GM21360 (cell line): ENCODE measurements at regions not wholly inside any gene's neighbourhood (a gene's known extent, or its start where the extent isn't known, plus 50 kb on each side); places are given as distances from the start of the nearest gene placed in this dataset.
"Not testable (repeated sequence)": the region's sequence is repeated elsewhere in the genome, so short reads cannot be mapped to it uniquely, and the experiment has no call there.

Source experiments
- ATAC-seq: cut with Tn5 transposase; IDR thresholded peaks from one replicate; pipeline ENCODE4 v1.9.1; 2021; ENCODE audit warnings: mild to moderate bottlenecking, moderate library complexity; ENCODE audit not compliant: unreplicated experiment

- ATAC-seq: no peak
Observed at GRCh38 chr2:195364015-195364965, 292.7 kb upstream of the SLC39A10 start.

GRCh38 chr2:195363496-195363895, 293.5 kb upstream of the SLC39A10 start:
- no peak for ATAC-seq

GRCh38 chr2:195360242-195360641, 296.8 kb upstream of the SLC39A10 start:
- ATAC-seq: no peak

GRCh38 chr2:195359043-195359735, 297.8 kb upstream of the SLC39A10 start:
- no peak for ATAC-seq

GRCh38 chr2:195356920-195357440, 300.0 kb upstream of the SLC39A10 start:
- no peak for ATAC-seq

- ATAC-seq: no peak
Observed at GRCh38 chr2:195356026-195356425, 301.0 kb upstream of the SLC39A10 start.

GRCh38 chr2:195352581-195352980, 304.4 kb upstream of the SLC39A10 start:
- ATAC-seq: no peak

GRCh38 chr2:195343942-195344530, 313.0 kb upstream of the SLC39A10 start:
- peak; percentile 12 for ATAC-seq

- peak; percentile 80 for ATAC-seq
Observed at GRCh38 chr2:195343540-195343939, 313.5 kb upstream of the SLC39A10 start.

GRCh38 chr2:195342061-195342460, 315.0 kb upstream of the SLC39A10 start:
- ATAC-seq: no peak

GRCh38 chr2:195338856-195339255, 318.2 kb upstream of the SLC39A10 start:
- no peak for ATAC-seq

- ATAC-seq: no peak
Observed at GRCh38 chr2:195337597-195337996, 319.4 kb upstream of the SLC39A10 start.

GRCh38 chr2:195333869-195334268, 323.2 kb upstream of the SLC39A10 start:
- no peak for ATAC-seq

GRCh38 chr2:195331966-195332365, 325.1 kb upstream of the SLC39A10 start:
- no peak for ATAC-seq

- no peak for ATAC-seq
Observed at GRCh38 chr2:195331129-195331528, 325.9 kb upstream of the SLC39A10 start.

- ATAC-seq: no peak
Observed at GRCh38 chr2:195330513-195330956, 326.5 kb upstream of the SLC39A10 start.

- ATAC-seq: not testable (repeated sequence)
Observed at GRCh38 chr2:195329784-195330183, 327.2 kb upstream of the SLC39A10 start.

- no peak for ATAC-seq
Observed at GRCh38 chr2:195326537-195326936, 330.5 kb upstream of the SLC39A10 start.

- ATAC-seq: no peak
Observed at GRCh38 chr2:195322324-195322723, 334.7 kb upstream of the SLC39A10 start.

- ATAC-seq: no peak
Observed at GRCh38 chr2:195320413-195320973, 336.5 kb upstream of the SLC39A10 start.
